DOHH2 (cell line): ENCODE measurements at regions not wholly inside any gene's neighbourhood (a gene's known extent, or its start where the extent isn't known, plus 50 kb on each side); places are given as distances from the start of the nearest gene placed in this dataset.

ENCODE experiments used
- H3F3A ChIP-seq: fragments of 200-600 bp; sonication (generic), shearing (Covaris generic); 2 replicates; pipeline ENCODE4 v1.6.0; 2016; ENCODE audit warnings: antibody characterized with exemption, mild to moderate bottlenecking; ENCODE audit not compliant: control insufficient read depth, insufficient read depth
- H3K27ac ChIP-seq: fragments of 200-600 bp; sonication (generic); 2 replicates; pipeline ENCODE4 v1.5.1; 2014; ENCODE audit warnings: low read depth, mild to moderate bottlenecking, low read length, moderate library complexity
- H3K27me3 ChIP-seq: fragments of 200-600 bp; sonication (generic); 2 replicates; pipeline ENCODE4 v1.6.1; 2014; ENCODE audit warnings: mild to moderate bottlenecking, low read length, mixed read lengths; ENCODE audit not compliant: control insufficient read depth
- H3K36me3 ChIP-seq: fragments of 200-600 bp; sonication (generic); 2 replicates; pipeline ENCODE4 v1.6.1; 2014; ENCODE audit warnings: mild to moderate bottlenecking, low read length, moderate library complexity, mixed read lengths; ENCODE audit not compliant: control insufficient read depth
- H3K4me1 ChIP-seq: fragments of 200-600 bp; sonication (generic); 2 replicates; pipeline ENCODE4 v1.6.1; 2014; ENCODE audit warnings: mild to moderate bottlenecking, low read length, mixed read lengths; ENCODE audit not compliant: control insufficient read depth
- H3K4me2 ChIP-seq: fragments of 200-600 bp; sonication (generic); 2 replicates; pipeline ENCODE4 v1.6.0; 2014; ENCODE audit warnings: mild to moderate bottlenecking, low read length, moderate library complexity
- H3K4me3 ChIP-seq: fragments of 200-600 bp; sonication (generic); 2 replicates; pipeline ENCODE4 v1.5.1; 2014; ENCODE audit warnings: mild to moderate bottlenecking, low read length, mixed read lengths
- H3K79me2 ChIP-seq: fragments of 200-600 bp; sonication (generic); 2 replicates; pipeline ENCODE4 v1.6.1; 2014; ENCODE audit warnings: mild to moderate bottlenecking, low read length, mixed read lengths; ENCODE audit not compliant: control insufficient read depth
- H3K9me2 ChIP-seq: fragments of 200-600 bp; sonication (generic); replicated peaks from 2 replicates; pipeline ENCODE4 v1.6.1; 2014; ENCODE audit warnings: mild to moderate bottlenecking, low read length, mixed read lengths; ENCODE audit not compliant: control insufficient read depth
- H3K9me3 ChIP-seq: fragments of 200-600 bp; sonication (generic); 2 replicates; pipeline ENCODE4 v1.6.1; 2014; ENCODE audit warnings: antibody characterized with exemption, low read length, mixed read lengths; ENCODE audit not compliant: control insufficient read depth, insufficient read depth
- H4K20me1 ChIP-seq: fragments of 200-600 bp; sonication (generic); 2 replicates; pipeline ENCODE4 v1.6.0; 2014; ENCODE audit warnings: low read depth, mild to moderate bottlenecking, antibody characterized with exemption, low read length, moderate library complexity; ENCODE audit not compliant: control insufficient read depth, insufficient read depth
- CTCF ChIP-seq: fragments of 200-600 bp; sonication (generic); IDR thresholded peaks from one replicate; pipeline ENCODE4 v1.5.1; 2014; ENCODE audit warnings: antibody characterized with exemption, mild to moderate bottlenecking, low read depth, low read length; ENCODE audit not compliant: poor library complexity, severe bottlenecking
- EZH2phosphoT487 ChIP-seq: fragments of 200-600 bp; sonication (generic); IDR thresholded peaks from 2 replicates; pipeline ENCODE4 v1.6.1; 2017; ENCODE audit warnings: borderline replicate concordance, mild to moderate bottlenecking, antibody characterized with exemption, low read length, moderate library complexity, mixed read lengths

- H3K9me3 ChIP-seq: no peaks in the 10 kb centered on the region
- H3K79me2 ChIP-seq: no peaks in the 10 kb centered on the region
- H3K4me1 ChIP-seq: no peaks in the 10 kb centered on the region
- H3K4me3 ChIP-seq: no peak overlapping the region
- H3K27ac ChIP-seq: no peak overlapping the region
- no peaks in the 10 kb centered on the region for H3K27me3 ChIP-seq
- no peaks in the 10 kb centered on the region for H3K9me2 ChIP-seq
- H3F3A ChIP-seq: no peaks in the 10 kb centered on the region
- TF ChIP-seq CTCF: no peak
- H3K36me3 ChIP-seq: no peaks in the 10 kb centered on the region
- no peaks in the 10 kb centered on the region for H4K20me1 ChIP-seq
- no peak overlapping the region for H3K4me2 ChIP-seq
These were observed 1906.2 kb downstream of the NCAM2 start for GRCh38 chr21:22904385-22904784.

- no peaks in the 10 kb centered on the region for H3K36me3 ChIP-seq
- no peak overlapping the region for H3K4me3 ChIP-seq
- no peaks in the 10 kb centered on the region for H3F3A ChIP-seq
- no peaks in the 10 kb centered on the region for H3K9me2 ChIP-seq
- no peaks in the 10 kb centered on the region for H3K79me2 ChIP-seq
- H3K4me2 ChIP-seq: no peak overlapping the region
- no peak overlapping the region for H3K27ac ChIP-seq
- H3K9me3 ChIP-seq: no peaks in the 10 kb centered on the region
- H4K20me1 ChIP-seq: no peaks in the 10 kb centered on the region
- H3K4me1 ChIP-seq: no peaks in the 10 kb centered on the region
- TF ChIP-seq CTCF (no peak), EZH2phosphoT487 (no peak)
- no peaks in the 10 kb centered on the region for H3K27me3 ChIP-seq
These were observed 1926.8 kb downstream of the NCAM2 start for GRCh38 chr21:22925032-22925431.

- Histone ChIP-seq H3K9me3 (peaks cover 2% of the 10 kb centered on the region; the same call in 1 of the 2 replicates), H3K4me1 (no peaks in the 10 kb centered on the region), H3K4me3 (no peak overlapping the region), H3K79me2 (no peaks in the 10 kb centered on the region), H4K20me1 (no peaks in the 10 kb centered on the region), H3K27ac (no peak overlapping the region), H3K4me2 (no peak overlapping the region), H3K36me3 (no peaks in the 10 kb centered on the region), H3F3A (no peaks in the 10 kb centered on the region), H3K9me2 (no peaks in the 10 kb centered on the region), H3K27me3 (no peaks in the 10 kb centered on the region)
- TF ChIP-seq CTCF: no peak
- no peak for TF ChIP-seq EZH2phosphoT487
These were observed 1929.3 kb downstream of the NCAM2 start for GRCh38 chr21:22927469-22927868.
